NT2/D1 (cell line): ENCODE measurements at regions not wholly inside any gene's neighbourhood (a gene's known extent, or its start where the extent isn't known, plus 50 kb on each side); places are given as distances from the start of the nearest gene placed in this dataset.
"Not testable (repeated sequence)": the region's sequence is repeated elsewhere in the genome, so short reads cannot be mapped to it uniquely, and the experiment has no call there.

ENCODE experiments used
- SUZ12 ChIP-seq: IDR thresholded peaks from 2 replicates; pipeline ENCODE4 v1.6.1; 2011; ENCODE audit not compliant: insufficient read length, insufficient read depth; ENCODE audit errors: extremely low read depth
- ZNF274 ChIP-seq: IDR thresholded peaks from 2 replicates; pipeline ENCODE4 v1.6.1; 2011; ENCODE audit warnings: mild to moderate bottlenecking, low read depth, low read length

GRCh38 chr3:78108269-78108961 lies 1068.5 kb downstream of the ROBO2 start:
- not testable (repeated sequence) for TF ChIP-seq ZNF274, SUZ12
